H7 (cell line): ENCODE measurements at regions not wholly inside any gene's neighbourhood (a gene's known extent, or its start where the extent isn't known, plus 50 kb on each side); places are given as distances from the start of the nearest gene placed in this dataset.
"Not testable (repeated sequence)": the region's sequence is repeated elsewhere in the genome, so short reads cannot be mapped to it uniquely, and the experiment has no call there.

ENCODE experiments used
- DNase-seq: peaks from one replicate; pipeline ENCODE4 v3.0.0; 2012
- H3K27me3 ChIP-seq: 2 replicates; pipeline ENCODE4 v1.6.0; 2011; ENCODE audit warnings: mild to moderate bottlenecking, low read length; ENCODE audit not compliant: control insufficient read depth, insufficient read depth
- H3K36me3 ChIP-seq: replicated peaks from 2 replicates; pipeline ENCODE4 v1.5.1; 2011; ENCODE audit warnings: low read length; ENCODE audit not compliant: control insufficient read depth, insufficient read depth
- H3K4me3 ChIP-seq: 2 replicates; pipeline ENCODE4 v1.5.1; 2011; ENCODE audit warnings: low read depth, mild to moderate bottlenecking, control low read depth, low read length, moderate library complexity; ENCODE audit not compliant: insufficient read depth

- Histone ChIP-seq H3K27me3 (no peaks in the 10 kb centered on the region), H3K36me3 (no peaks in the 10 kb centered on the region), H3K4me3 (no peak overlapping the region)
- no peak for DNase-seq
Measured at GRCh38 chr1:108314815-108315214, 70.9 kb upstream of the NBPF4 start.

- peak; percentile 8 for DNase-seq
- Histone ChIP-seq H3K27me3 (no peaks in the 10 kb centered on the region), H3K36me3 (no peaks in the 10 kb centered on the region), H3K4me3 (no peak overlapping the region)
Measured at GRCh38 chr1:108316545-108316944, 72.7 kb upstream of the NBPF4 start.

- H3K4me3 ChIP-seq = no peak overlapping the region
- no peak for DNase-seq
- H3K27me3 ChIP-seq = no peaks in the 10 kb centered on the region
- no peaks in the 10 kb centered on the region for H3K36me3 ChIP-seq
Measured at GRCh38 chr1:108320849-108321248, 77.0 kb upstream of the NBPF4 start.

- not testable (repeated sequence) for H3K4me3 ChIP-seq, H3K27me3 ChIP-seq, H3K36me3 ChIP-seq, DNase-seq
Measured at GRCh38 chr1:108325338-108325737, 81.5 kb upstream of the NBPF4 start.

- Histone ChIP-seq H3K36me3 (no peaks in the 10 kb centered on the region), H3K27me3 (no peaks in the 10 kb centered on the region), H3K4me3 (no peak overlapping the region)
- DNase-seq = peak; percentile 18
Measured at GRCh38 chr1:108327534-108328466, 83.9 kb upstream of the NBPF4 start.

GRCh38 chr1:108345776-108346531 lies 102.1 kb upstream of the NBPF4 start:
- no peaks in the 10 kb centered on the region for H3K36me3 ChIP-seq
- no peak overlapping the region for H3K4me3 ChIP-seq
- DNase-seq = peak; percentile 4
- no peaks in the 10 kb centered on the region for H3K27me3 ChIP-seq

- H3K36me3 ChIP-seq = no peaks in the 10 kb centered on the region
- H3K27me3 ChIP-seq = no peaks in the 10 kb centered on the region
- no peak overlapping the region for H3K4me3 ChIP-seq
- DNase-seq = no peak
Measured at GRCh38 chr1:108357802-108358201, 92.3 kb upstream of the NBPF6 start.

GRCh38 chr1:108380059-108380832 lies 69.9 kb upstream of the NBPF6 start:
- not testable (repeated sequence) for H3K4me3 ChIP-seq, H3K36me3 ChIP-seq, DNase-seq, H3K27me3 ChIP-seq
